Dermis microvascular lymphatic vessel endothelial cell (primary cell): ENCODE measurements at regions not wholly inside any gene's neighbourhood (a gene's known extent, or its start where the extent isn't known, plus 50 kb on each side); places are given as distances from the start of the nearest gene placed in this dataset.

ENCODE experiments used
- DNase-seq, 2 donors: peaks; one replicate each; pipeline versions ENCODE4 v3.0.0 to v3.0.0-alpha.2; 2010; ENCODE audit warnings: low read depth in 2 of 2

DNA sequence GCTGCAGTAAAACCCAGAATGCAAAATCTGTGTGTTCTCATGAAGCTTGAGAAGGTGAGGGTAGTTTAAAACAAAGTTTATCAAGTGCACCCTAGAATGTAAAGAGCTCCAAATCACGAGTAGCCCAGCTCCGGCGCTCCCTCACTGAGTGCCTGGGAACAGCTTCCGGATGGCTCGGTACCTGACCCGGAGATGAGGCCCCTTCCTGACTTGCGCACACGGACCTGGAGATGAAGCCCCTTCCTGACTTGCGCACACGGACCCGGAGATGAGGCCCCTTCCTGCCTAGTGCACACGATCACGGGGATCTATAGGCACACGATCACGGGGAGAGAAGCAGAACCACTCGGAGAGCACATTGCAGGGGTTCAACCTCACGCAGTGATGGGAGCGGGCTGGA lies 322.1 kb upstream of the RNF32 start:
- no peak for DNase-seq

DNA sequence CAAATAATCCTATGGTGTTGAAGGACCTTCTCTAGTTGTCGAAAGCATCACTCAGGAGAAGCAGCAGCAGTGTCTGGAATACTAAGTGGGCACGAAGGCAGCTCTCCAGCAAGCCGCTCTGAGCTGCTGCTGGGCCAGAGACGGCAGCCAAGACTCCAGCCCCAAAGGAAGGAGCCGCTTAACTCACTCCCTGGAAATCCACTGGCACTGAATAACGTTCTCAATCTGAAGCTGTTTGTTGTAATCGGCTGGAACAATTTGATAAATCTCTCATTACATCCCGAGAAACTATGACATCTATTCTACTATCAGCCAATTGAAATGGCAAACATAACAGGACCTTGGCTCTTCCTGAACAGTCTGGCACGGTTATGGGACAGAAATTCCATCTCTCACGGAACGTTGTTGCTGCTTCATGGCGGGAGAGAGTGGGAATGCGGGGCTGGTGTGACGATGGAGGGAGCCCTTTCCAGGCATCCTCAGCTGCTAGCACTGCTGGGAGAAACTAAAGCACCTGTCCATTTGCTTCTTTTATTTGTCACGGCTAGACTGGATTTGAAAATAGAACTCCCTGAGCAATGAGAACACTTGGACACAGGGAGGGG lies 331.5 kb upstream of the RNF32 start:
- DNase-seq = no peak

DNA sequence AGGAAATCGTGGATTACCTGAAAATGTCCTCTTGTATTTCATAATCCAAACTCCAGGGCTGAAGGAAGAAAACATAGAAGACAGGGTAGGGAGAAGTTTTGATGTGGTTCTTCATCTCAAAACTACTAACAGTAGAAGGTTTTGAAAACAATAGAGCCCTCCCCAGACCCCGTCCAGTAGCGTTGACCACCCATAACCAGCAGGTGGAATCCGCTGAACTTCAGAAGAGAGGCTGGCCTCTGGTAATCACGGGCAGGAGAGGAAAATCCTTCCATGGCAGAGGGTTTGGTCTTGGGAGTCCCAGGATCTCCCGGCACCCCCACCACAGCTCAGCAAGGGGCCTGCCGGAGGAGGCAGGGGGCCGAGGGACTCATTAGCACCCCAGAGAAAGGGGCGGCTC lies 333.4 kb upstream of the RNF32 start:
- DNase-seq = no peak

DNA sequence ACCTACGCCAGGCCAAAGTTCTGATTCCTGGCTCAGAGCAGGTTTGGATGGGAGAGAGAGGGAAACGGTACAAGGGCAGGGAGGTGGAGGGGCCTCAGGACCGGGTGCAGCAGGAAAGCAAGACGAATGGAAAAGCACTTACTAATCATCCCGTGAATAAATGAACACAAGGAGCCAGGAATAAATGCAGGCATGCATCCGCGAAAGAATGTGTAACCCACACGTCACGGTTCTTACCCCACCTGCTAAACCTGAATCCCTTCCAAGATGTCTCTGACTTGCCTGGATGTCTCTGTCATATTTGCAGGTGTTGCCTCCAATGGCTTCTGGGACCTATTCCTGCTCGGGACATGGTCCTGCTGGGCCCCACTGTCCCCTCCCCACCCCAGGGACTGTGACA lies 335.2 kb upstream of the RNF32 start:
- DNase-seq = no peak

DNA sequence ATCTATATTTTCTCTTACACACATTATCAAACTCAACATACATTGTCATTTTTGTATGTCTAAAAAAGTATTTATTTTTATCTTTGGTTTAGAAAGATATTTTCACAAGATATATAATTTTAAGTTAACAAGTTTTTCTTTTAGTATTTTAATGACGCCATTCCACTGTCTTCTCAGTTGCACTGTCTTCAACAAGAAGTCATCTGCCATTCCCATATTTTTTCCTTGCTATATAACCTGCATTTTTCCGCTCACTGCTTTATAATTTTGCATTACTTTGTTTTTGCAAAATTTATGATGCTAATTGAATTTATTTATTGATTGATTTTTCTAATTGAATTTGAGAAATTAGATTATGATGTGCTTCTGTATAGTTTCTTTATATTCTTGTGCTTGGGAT lies 357.8 kb upstream of the RNF32 start:
- DNase-seq = no peak

DNA sequence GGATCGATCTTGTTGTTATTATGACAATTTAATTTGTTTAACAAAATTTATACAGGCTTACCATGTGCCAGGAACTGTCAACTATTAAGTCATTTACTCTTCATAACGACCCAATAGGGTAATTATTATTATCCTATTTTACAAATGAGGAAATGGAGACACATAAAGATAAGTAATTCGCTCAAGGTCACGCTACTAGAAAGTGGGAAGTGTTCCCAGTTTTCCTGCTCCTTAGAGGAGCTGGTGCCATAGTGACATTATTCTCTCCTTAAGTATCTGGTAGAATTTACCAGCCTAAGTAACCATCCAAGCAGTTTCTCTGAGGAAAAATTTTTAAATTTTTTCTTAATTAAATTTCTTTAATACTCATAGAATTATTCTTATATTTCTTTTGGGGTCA lies 360.9 kb upstream of the RNF32 start:
- DNase-seq = no peak

DNA sequence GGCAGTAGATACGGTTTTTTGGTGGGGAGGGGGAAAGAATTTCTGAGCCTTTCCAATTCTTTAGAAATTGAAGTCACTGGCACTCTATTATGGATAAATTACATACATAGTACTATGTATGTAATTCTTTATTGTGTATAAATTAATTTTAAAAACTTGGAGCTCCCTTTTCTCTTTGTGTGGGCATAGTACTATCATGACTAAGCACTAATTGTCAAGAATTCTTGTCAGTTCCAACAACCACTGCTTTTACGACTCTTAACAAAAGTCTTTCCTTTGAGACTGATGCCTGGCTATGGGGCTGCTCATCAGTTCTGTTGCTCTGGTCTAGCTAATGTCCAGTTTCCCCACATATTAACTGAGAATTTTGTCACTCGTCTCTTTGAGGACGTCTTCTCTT lies 365.3 kb upstream of the RNF32 start:
- DNase-seq = no peak

DNA sequence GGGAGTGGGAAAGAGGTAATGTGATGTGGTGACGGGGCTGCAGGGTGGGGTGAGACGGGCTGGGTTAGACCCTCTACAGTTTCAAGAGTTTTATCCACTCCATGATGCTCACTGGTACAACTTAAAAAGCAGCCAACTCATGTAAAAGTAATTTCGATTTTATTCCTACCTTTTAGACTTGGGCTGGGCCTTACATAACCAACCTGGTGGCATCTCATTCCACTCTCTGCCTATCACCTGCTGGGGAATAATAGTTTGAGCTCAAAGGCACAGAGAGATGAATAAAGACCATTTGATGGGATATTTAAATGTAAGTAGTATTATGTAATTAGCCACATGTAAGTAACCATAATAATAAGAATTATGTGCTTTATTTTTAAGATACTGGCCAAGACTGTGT lies 366.0 kb upstream of the RNF32 start:
- no peak for DNase-seq

DNA sequence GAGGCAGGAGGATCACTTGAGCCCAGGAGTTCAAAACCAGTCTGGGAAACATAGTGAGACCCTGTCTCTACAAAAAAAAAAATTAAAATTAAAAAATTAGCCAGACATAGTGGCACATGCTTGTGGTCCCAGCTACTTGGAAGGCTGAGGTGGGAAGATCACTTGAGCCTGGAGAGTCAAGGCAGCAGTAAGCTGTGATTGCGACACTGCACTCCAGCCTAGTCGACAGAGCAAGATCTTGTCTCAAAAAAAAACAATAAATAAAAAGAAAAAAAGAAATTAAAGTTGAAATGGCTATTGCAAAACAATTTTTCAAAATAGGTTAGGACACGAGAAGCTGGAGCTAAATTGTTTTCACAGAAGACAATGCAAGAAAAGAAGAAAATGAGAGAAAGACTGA lies 379.0 kb upstream of the RNF32 start:
- DNase-seq = no peak

DNA sequence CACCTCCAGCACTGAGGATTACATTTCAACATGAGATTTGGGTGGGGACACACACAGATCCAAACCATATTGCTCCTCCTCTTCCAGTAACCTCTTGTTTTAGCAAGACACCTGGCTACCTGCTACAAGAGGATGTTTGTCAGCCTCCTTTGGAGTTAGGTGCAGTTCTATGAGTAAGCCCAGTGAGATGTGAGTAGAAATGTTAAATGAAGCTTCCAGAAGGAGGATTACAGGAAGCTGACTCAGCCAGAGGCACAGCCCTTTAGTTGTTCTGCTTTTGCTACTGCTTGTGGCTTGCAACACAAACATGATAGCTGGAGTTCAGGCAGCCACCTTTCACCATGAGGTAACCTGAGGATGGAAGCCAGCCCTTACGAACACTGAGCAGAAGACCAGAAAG lies 382.7 kb upstream of the RNF32 start:
- no peak for DNase-seq

DNA sequence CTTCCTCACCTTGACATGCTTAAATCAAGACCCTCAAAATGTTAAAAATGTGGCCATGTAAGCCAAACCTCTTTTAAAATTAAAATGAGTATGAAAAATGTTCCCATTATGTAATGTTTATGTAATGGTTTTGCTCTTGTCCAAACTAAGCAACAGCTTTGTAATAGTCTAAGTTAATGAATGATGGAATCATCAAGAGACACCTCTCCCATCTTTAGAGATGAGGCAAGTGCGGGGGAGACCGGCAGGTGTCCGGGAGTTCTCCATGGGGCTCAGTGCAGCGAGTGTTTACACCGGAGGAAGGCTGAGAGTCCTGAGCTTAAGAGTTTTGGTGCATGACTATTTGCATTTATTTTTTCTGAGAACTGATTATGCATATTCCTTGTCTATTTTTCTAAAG lies 384.9 kb upstream of the RNF32 start:
- DNase-seq = no peak

DNA sequence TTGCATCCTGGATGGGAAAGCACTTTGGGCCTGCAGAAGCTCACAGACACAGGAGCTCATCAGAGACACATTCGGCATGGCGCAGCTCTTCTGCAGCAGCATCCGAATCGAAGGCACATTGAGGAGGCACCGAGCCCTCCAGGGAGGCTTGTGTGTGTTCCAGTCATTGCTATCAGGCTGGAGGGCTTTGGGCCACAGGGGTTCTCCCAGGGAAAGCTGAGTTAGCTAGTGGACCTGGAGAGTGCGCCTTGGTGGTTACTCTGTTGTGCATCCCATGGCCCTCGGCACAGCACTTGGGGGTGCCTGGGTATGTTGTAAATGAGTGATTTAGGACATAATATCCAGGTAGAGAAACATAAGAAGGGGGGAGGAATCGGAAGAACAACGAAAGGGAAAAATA lies 388.7 kb upstream of the RNF32 start:
- no peak for DNase-seq

DNA sequence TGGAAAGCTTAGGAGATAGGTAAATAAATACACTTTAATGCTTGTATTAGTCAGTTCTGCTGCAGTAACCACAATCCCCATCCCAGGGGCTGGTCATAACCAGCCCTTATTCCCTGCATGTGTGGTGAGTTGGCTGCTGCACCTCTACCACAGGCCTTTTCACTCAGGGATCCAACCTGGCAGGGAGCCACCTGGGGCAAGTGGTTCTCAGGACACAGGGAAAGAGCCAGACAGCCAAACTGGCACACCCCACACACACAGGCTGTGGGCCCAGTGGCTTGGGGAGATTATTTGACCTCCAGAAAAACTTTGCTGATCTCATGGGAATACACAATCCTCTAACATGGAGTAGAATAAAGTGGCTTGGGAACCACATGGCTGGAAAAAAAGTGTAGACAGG lies 400.0 kb upstream of the RNF32 start:
- no peak for DNase-seq

DNA sequence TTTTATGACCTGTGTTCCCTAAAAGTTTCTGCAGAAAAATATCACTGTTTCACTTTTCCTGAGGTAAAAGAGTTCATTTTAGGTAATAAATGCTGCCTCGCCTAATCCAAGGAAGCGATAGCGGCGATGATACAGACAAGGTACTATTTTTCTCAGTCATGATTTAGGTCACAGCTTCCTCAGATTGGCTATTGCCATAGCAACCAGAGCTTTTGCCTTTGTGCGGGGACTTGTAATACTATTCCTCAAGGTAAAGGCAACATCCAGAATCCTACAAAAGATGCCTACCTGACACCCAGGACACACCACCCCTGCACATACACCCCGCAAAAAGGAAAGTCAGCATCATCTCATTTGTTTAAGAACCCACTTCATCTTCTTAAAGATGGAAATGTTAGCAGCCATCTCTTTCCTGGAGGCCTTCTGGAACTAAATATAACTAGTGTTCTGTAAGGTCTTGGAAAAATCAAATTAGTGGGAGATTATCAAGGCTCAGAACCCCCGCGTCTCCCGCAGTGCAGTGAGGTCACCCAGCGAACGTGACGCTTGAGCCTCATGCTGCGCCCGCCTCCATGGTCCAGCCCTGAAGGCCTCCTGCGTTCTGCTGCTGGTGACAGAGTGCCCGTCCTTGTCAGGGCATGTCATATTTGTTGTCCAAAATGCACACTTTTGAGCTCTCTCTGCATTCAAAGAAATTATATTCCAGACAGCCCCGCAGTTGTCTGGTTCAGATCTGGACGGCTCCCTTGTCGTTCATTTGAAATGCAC lies 402.0 kb upstream of the RNF32 start:
- no peak for DNase-seq

DNA sequence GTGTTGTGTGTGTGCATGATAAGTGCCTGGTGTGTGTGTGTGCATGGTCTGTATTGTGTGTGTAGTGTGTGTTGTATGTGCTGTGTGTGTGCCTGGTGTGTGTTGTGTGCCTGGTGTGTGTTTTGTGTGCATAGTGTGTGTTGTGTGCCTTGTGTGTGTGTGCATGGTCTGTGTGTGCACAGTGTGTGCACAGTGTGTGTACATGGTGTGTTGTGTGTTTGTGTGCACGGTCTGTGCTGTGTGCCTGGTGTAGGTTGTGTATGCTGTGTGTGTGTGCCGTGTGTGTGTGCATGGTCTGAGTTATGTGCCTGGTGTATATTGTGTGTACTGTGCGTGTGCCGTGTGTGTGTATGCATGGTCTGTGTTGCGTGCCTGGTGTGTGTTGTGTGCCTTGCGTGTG lies 403.0 kb upstream of the RNF32 start:
- no peak for DNase-seq

DNA sequence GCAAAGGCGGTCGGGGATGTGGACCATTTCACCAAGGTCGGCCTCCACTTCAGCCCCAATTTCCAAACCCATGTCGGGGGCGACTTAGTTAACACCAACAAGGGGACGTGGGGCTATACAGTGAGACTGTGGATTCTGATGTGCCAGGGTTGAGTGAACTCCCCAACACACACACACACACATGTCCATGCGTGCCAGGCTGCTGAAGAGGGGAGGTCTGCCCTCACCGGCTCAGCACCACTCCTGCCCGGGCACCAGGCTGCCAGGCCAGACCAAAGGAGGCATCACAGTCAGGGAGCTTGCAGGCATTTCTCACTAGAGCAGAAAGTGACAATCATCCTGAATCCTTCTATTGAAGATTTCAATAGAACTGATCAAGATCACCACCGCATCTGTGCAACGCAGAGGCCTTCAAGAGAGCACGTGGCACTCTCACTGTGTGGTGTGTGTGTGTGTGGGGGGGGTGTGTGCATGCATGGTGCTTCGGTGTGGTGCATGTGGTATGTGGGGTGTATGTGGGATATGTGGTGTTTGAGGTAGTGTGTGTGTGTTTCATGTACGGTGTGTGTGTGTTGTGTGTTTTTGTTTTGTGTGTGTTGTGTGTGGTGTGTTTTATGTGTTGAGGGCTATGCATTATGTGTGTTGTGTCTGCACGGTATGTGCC lies 403.5 kb upstream of the RNF32 start:
- DNase-seq = no peak

DNA sequence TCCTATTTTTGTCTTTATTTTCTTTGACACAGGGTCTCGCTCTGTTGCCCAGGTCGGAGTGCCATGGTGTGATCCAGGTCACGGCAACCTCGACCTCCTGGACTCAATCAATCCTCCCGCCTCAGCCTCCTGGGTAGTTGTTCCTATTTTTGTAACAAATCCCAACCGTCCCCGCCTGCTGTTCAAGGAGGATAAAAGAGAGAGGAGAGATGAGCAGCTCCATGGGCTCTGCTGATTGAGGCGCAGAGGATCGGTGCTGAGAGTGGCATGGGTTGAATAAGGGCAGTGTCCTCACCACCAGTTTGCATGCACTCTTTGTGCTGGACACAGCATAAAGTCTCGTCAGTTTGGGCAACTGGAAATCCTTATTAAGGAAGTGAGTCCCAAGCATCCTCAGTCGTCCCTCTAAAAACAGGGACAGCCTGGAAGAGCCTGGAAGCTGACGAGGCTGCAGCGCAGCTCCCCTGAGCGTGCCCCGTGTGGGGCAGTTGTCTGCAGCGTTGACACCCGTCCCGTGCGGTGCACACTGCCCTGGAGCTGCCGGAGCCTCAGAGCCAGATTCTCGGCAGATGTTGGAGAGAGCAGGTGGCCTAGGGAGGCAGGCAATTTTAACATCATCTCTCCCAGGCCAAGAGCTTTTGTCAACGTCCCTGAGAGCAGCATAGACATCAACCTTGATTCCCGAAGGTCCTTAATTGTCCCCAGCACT lies 404.2 kb upstream of the RNF32 start:
- DNase-seq = no peak

DNA sequence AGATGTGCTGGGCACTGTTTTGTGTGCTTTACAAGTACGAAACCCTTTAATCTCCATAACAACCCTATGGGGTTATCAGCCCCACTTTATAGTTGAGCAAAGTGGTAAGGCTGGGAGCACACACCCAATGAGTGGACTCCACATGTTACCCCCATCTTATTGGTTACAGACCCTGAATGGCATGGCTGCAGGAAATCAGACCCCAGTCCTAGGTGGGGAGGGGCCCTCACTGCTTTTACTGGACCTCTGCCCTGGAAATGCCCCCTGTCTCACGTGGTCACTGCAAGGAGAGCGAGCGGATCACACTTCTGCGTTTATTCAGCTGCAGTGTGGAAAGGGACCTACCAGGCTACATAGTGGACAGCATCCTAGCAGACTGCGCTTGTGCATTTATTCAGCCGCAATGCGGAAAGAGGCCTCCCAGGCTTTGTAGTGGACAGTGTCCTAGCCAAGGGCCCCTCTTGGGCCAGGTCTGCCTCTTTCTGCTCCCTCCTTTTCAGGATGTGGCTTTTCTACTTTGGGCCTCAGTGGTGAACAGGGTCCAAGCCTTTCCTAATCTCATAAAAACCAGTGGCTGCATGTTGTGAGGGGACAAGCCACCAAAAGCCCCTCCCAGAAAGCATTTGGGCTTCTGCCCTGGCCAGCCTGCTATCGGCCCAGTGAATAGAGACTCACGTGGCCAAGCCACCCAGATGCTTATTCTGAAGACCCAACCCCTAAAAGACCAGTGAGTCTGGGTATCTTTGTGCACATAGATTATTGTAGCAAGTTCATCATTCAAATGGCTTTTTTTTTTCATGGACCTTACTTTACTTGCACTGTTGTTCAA lies 405.7 kb upstream of the RNF32 start:
- no peak for DNase-seq

DNA sequence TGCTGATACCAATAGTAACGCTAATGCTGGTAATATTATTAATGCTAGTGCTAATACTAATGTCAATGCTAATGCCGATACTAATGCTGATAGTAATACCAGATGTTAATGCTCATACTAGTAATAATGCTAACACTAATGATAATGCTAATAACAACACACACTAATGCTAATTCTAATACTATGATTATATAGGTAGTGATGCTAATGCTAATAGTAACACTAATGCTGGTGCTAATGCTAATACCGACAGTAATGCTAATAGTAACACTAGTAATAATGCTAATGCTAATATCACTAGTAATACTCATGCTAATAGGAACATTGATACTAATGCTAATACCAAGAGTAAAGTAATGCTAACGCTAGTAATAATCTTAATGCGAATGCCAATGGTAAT lies 406.4 kb upstream of the RNF32 start:
- no peak for DNase-seq

DNA sequence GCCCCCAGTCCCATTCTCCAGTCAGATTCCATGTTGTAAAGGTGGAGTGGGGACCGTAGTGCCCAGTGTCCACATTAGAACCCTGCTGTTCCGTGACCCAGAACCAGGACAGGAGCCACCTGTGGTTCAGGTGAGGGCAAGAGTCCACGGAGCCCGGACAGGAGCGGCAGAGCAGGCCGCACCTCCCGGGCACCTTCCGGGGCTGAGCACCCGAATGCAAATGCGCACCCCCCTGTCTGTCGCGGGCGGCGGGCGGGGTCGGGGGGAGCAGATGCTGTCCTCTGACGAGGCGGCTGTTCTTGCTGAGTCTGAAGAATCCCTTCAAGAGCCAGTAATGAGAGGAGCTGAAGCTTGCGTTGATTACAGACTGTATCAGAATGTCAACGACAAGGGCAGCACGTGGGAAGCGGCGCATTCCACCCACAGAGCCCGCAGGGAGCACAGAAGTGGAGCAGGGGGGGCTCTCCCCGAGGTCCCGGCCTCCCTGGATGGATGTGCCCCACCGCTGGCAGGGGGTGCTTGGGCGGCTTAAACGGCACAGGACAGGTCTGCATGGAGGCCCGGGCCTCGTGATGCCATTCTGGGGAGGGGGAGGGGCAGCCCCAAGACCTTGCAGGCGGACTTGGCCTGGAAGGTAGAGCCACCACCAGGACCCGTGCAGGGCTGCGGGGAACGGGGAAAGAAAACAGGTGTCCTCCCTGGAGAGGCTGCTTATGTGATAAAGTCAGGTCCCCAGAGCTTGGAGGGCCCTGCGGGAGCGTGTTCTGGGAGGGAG lies 407.5 kb upstream of the RNF32 start:
- DNase-seq = no peak

DNA sequence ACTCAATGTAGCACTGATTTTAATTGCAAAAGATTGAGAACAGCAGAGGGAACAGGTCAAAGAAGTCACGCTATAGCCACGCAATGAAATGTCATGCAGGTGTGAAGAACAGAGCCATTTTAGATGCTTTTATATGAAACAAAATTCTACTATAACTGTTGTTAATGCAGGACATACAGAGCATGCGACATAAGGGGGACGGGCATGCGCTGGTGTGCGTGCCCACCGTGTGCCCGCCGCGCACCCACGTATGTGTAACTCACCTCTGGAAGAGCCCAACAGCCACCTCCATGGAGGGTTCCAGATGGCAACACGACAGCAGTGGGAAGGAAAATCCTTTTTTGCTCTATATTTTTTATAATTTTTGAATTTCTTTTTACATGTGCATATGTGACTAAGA lies 410.0 kb upstream of the RNF32 start:
- no peak for DNase-seq
